HG02938 (cell line): ENCODE measurements at regions not wholly inside any gene's neighbourhood (a gene's known extent, or its start where the extent isn't known, plus 50 kb on each side); places are given as distances from the start of the nearest gene placed in this dataset.
"Not testable (repeated sequence)": the region's sequence is repeated elsewhere in the genome, so short reads cannot be mapped to it uniquely, and the experiment has no call there.

Source experiments
- ATAC-seq: cut with Tn5 transposase; IDR thresholded peaks from one replicate; pipeline ENCODE4 v1.9.1; 2021; ENCODE audit warnings: mild to moderate bottlenecking, moderate library complexity; ENCODE audit not compliant: unreplicated experiment

DNA sequence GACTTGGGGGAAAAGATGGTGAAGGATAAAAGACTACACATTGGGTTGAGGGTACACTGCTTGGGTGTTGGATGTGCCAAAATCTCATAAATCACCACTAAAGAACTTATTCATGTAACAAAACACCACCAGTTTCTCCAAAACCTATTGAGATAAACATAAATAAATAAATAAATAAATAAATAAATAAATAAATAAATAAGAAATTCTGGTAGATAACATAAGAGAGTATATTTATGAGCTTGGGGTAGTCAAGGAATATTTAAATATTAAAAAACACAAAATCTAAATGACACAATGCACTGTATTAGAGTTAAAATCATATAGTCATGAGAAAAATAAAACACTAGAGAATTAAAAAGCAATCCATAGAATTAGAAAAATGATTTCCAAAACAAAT lies 333.5 kb upstream of the NRG3 start:
- ATAC-seq: no peak

DNA sequence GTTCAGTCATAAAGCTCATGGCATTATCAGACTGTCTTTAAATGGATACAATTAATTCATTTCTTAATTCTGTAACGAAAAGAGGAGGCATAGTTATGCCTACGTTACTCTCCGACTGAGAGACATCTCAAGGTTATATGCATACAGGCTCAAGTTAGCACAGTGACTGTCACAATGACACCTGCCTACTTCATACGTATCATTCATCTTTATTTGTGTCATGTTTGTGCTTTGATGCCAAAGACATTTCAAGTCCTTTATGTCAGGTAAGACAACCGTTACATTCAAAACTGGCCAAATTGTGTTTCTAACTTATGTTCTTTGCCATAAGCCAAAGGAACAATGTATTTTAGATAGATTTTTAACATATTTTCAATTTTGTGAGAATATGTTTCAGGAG lies 328.8 kb upstream of the NRG3 start:
- ATAC-seq: no peak

DNA sequence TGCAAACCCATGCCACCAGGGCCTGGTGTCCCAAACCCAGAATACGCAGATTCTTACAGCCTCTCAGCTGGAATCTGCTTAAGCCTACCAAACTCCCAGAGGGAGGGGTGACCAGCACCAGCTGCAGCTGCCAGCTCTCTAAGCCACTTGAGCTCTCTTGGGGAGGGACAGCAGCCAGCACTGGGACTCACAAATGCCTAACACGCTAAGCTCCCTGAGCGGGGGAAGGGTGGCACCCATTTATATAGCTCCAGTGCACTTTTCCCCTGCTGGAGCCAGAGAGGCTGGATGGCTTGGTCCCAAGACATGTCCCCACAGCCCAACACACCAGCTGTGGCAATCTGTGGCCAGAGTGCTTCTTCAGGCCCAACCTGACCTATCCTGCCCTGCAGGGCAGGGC lies 326.8 kb upstream of the NRG3 start:
- no peak for ATAC-seq

DNA sequence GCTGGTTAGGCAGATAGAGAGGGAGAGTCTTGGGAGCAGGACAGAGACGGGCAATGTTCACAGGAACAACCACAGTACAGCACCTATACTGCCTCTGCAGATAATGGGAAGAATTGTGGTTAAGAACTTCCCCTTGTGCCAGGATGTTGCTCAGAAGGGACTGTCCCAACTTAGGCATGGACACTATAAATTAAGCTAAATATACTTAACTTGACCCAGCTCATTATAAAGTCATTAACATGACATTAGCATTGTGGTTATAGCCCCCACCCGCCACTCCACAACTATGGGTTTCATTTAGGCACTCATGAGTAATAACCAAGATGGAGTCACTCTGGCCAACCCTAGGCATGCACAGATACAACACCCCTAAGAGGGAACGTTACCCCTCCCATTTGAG lies 310.9 kb upstream of the NRG3 start:
- ATAC-seq: no peak

DNA sequence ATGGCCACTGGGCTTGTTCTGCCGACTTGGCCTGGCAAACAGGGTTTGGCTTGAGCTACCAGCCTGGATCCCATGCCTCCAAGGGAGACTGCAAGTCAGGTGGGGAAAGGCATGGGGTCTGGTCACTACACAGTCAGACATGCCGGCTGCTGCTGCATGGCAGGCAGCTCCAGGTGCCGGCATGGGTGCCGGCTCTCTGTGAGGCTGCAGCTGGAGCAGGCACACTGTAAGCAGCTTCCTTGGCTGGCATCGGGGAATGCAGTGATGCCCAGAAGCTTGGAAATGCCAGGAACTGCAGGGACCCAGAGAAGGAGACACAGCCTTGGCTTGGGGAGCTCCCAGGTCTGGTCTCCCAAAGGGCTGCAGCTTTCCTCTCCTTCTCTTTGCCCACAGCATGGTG lies 305.5 kb upstream of the NRG3 start:
- ATAC-seq: no peak

DNA sequence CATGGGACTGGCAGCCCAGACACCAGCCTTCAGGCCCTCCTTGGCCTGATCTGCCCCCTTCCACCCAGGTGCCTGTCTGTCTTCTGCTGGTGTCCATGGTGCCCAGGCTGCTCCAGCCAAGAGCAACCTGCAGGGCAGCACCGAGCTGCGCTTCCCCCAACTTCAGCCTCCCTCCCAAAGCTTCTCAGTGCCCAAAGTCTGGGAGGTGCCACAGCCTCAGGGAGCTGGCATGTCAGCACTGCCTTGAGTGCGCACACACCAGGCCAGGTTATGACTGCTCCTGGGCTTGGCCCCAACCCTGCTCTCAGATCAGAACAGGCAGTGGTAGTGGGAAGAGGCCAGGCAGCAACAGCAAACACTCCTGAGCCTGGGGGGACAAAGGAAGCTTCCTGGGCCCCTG lies 304.6 kb upstream of the NRG3 start:
- no peak for ATAC-seq

DNA sequence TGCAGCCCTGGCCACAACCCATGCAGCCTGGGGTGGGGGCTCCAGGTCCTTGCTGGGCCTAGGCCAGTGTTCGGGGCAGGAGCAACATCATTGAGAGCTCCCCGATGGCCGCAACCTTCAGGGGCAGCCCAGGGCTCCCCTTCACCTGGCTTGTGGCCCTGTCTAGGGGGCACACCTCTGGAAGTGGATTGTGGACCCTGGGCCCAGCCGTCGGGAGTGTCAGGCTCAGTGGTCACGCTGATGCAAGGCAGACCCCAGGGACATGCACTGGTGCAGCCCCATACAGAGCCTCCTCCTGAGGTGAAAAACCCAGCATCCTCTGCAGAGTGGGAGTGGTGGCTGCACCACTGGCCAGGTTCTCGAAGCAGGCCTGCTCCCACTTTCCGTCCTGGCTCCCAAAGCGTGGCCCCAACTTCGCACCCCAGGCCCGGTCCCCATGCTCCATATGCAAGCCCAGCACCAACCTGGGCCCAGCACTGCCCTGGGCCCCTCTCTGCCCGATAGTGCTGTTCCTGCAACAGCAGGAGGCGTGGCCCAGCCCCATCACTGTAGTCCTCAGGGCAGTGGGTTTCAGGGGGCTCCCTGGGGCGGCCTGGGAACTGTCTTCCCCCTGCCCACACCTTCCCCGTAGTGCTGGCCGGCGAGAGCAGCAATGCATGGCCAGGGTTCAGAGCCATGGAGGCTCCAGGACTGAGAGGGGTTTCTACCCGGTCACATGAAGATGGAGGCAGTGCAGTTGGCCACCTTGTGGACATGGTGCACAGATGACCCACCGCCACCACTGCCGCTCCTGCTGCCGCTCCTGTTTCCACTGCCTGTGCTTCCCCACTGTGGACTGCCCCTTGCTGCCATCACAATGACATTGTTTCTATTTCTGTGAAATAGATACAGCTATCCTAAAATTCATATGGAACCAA lies 303.9 kb upstream of the NRG3 start:
- ATAC-seq: no peak

DNA sequence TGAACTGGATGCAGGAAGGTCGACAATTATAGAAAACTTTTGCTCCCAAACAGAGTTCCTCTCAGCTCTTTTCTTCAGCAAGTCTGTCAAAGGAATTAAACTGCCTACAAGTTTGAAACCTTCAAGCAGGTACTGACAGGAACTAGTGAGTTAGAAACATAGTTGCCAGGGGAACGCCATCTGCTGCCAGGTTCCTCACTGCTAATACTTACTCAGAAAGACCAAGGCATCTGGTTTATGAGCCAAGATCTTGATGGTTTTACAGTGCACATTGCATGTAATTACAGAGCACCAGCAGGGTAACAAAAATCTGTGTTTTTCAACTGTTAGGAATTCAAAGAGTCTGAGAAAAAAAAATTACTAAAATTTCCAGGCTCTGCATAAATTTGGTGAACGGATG lies 300.0 kb upstream of the NRG3 start:
- ATAC-seq: no peak

DNA sequence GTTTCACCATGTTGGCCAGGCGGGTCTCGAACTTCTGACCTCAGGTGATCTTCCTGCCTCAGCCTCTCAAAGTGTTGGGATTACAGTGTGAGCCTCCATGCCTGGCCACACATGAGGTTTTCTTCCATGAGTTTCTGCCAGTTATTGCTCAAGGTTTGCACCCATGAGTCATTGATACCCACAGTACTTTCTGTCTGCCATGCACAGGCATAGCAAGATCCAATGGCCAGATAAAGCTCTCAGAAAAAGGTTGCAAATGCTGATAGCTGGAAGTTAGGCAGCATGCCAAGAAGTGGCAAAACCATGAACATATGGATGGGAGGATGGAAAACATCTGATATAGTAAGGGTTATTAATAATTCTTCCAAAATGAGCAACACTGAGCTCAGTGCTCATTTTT lies 298.7 kb upstream of the NRG3 start:
- no peak for ATAC-seq

DNA sequence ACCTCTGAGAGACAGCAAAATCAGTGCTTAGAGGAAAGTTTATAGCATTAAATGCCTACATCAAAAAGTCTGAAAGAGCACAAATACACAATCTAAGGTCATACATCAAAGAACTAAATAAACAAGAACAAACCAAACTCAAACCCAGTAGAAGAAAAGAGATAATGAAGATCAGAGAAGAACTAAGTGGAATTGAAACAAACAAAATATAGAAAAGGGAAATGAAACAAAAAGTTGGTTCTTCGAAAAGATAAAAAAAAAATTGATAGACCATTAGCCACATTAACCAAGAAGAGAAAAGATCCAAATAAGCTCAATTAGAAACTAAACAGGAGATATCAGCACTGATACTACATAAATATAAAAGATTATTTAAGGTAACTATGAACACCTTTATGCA lies 280.0 kb upstream of the NRG3 start:
- no peak for ATAC-seq

DNA sequence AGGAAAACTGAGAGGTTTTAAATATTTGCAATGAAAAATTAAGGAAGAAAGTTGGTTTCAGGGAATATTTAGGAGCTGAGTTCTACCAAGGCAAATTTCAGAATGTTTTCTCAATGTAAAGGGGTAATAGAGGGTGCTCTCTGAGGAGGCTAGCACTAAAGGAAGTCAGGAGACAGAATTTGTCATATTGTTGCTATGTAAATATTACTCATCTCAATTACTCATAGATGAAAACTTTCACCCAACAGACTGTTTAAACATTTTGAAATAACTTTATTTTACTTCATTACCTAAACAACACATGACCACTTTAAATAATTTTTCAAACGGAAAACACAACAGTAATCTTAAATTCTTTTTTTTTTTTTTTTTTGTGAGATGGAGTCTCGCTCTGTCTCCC lies 274.8 kb upstream of the NRG3 start:
- ATAC-seq: no peak

DNA sequence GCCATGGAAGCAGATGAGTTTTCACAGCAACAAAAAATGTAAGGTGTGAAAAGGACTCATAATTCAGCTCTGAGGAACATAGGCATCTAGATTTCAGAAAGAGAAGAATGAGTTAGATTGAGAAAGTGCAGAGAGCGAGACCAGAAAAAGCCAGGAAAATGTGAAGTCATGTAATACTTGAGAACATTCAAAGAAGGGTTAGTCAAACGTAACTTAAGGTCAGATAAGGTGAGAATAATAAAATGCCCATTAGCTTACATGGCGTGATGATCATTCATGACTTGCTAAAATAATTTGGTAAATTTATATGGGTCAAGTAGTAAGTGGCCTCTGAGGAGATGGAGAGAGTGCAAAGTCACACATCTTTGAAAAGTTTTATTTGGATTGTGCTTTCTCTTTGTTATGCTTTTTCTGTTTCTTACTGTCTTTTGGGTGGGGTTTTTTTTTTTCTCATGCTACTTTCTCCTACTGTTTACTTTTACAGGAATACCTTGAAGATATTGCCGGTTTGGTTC lies 271.8 kb upstream of the NRG3 start:
- no peak for ATAC-seq

DNA sequence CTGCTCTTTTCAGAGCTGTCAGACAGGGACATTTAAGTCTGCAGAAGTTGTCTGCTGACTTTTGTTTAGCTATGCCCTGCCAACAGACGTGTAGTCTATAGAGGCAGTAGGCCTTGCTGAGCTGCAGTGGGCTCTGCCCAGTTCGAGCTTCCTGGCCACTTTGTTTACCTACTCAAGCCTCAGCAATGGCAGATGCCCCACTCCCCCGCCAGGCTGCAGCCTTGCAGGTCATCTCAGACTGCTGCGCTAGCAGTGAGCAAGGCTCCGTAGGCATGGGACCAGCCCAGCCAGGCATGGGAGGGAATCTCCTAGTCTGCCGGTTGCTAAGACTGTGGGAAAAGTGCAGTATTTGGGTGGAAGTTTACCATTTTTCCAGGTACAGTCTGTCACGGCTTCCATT lies 230.5 kb upstream of the NRG3 start:
- not testable (repeated sequence) for ATAC-seq

DNA sequence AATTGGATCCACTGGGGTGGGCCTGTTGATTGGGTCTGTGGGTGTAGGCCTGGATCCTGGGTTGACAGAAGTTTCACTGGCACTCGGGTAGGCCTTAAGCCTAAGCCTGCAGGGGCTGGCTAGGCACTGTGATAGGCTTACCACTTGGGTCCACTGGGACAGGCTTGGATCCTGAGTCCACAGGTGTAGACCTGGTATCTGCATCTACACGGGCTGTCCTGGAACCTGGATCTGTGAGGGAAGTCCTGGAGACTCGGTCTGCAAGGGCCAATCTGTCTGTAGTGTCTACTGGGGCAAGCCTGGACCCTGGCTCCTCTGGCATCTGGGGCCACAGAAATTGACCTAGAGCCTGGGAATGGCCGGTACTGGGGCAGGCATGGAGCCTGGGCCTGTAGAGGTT lies 219.0 kb upstream of the NRG3 start:
- ATAC-seq: no peak

DNA sequence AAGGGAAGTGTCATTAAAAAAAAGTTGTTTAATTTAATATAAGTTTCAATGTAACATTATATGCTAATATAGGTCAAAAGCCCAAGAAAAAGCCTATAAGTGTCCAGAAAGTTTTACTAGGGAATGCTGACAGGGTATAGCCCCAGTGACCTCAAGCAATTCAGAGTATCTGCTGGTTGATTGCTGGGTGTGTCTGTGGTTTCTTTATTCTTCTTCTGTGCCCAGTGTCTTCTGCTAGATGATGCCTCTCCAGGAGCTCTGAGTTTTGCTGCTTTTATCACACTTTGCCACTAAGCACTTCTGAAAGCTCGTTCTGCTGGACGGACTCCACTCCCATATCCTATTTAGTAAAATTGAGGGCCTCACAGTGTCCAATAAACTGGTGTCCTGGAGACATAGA lies 212.2 kb upstream of the NRG3 start:
- no peak for ATAC-seq

DNA sequence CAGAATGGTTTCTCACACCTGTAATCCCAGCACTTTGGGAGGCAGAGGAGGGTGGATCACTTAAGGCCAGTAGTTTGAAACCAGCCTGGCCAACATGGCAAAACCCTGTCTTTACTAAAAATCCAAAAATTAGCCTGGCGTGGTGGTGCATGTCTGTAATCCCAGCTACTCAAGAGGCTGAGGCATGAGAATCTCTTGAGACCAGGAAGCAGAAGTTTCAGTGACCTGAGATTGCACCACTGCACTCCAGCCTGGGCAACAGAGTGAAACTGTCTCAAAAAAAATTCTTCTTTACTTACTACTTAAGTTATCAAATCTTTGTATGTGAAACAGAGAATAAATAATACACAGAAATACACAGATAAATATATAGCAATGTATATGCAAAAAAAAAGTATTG lies 210.2 kb upstream of the NRG3 start:
- ATAC-seq: not testable (repeated sequence)

DNA sequence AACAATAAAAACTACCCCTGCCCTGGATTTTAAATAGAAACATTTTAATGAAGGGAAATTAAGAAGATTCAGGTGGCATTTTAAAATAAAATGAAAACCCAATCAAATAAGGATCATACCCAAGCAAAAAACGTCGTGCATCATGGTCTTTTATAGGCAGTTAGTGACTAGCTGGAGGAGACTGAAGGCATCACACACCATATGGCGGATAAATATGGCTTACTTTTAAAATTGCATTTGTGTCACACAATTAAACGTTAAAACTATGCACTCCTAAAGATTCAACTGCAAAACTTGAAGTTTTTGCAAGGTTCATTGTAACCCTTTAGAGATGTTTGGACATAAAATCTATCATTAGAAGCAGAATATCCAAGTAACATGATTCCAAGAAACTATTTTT lies 200.1 kb upstream of the NRG3 start:
- no peak for ATAC-seq

DNA sequence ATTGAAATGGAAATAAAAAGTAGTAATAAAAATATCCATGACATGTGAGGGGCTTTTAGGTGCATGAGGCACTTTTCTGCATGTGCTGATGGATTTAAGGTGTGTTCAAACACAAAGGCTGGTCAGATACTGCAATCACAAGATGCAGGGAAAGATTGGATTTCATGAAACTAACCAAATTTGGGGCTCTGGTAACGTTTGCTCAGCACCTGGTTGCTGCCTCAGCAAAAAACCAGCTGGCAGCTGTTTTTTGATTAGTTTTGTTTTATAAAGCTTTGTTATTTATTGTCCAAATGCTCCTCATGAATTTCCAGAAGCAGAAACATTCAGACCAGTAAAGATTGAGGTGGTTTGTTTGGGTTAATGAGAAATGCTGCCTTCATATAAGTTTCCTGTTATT lies 195.7 kb upstream of the NRG3 start:
- no peak for ATAC-seq

DNA sequence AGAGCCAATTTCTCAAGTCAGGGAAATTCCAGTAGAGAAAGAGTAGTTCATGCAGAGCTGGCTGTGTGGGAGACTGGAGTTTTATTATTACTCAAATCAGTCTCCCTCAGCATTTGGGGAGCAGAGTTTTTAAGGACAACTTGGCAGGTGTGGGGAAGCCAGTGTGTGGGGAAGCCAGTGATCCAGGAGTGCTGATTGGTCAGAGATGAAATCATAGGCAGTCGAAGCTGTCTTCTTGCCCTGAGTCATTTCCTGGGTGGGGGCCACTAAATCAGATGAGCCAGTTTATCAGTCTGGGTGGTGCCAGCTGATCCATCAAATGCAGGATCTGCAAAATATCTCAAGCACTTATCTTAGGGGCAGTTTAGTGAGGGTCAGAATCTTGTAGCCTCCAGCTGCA lies 194.6 kb upstream of the NRG3 start:
- no peak for ATAC-seq

DNA sequence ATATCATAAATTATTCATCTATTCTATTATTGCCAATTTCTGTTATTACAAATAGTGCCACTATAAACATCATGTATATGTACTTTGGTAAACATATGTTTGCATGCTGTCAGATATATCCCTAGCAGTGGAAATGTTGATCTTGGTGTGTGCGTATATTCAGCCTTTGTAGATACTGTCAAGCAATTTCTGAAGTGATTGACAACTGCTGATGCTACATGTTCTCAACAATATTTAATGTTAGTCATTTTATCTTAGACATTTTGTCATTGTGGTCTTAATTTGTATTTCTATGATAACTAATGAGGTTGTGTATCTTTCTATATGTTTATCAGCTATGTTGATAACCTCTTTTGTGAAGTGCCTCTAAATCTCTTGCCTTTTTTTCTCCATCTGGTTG lies 186.5 kb upstream of the NRG3 start:
- no peak for ATAC-seq

DNA sequence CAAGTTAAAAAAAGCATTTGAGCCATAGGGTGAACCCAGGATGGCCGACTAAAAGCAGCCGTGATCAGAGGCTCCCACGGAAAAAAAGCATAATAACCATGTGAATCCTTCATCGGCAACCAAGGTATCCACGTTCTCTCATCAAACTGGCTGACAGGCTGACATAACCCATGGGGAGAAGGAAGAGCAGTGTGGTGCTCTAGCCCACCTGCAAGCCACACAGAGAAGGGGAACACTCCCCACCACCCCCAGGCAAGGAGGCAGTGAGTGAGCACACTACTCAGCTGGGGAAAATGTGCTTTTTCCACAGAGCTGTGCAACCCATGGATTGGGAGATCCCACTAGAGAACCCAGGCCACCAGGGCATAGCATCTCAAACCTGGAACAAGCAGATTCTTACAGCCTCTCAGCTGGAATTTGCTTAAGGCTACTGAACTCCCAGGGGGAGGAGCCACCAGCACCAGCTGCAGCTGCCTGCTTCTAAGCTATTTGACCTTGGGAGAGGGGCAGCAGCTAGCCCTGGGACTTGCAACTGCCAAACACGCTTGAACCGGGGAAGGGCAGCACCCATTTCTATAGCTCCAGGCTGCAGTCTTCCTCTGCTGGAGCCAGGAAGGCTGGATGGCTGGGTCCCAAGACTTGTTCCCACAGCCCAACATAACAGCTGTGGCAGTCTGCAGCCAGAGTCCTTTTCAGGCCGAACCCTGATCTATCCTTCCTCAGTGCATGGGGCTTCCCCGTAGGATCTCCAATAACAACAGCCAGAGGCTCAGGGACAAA lies 178.2 kb upstream of the NRG3 start:
- ATAC-seq: no peak

DNA sequence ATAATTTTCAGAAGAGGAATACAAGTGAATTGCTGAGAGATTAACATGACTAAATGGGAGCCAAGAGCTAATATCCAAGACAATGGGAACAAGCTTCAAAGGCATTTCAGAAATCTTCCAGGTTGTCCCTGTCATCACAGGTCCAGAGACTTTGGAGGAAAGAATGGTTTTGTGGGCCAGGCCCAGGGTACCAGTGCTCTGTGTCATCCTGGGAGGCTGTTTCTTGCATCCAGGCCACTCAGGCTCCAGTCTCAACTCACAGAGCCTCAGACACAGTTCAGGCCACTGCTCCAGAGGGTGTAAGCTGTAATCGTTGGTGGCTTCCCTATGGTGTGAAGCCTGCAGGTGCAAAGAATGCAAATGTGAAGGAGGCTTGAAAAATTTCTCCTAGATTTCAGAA lies 170.4 kb upstream of the NRG3 start:
- ATAC-seq: no peak
